Neural cell (in vitro differentiated cells): ENCODE measurements at regions not wholly inside any gene's neighbourhood (a gene's known extent, or its start where the extent isn't known, plus 50 kb on each side); places are given as distances from the start of the nearest gene placed in this dataset.
A peak's percentile ranks its signal among the peaks of the same experiment; 100 is the strongest.

Experiments
- H2AFZ ChIP-seq: fragments of 200-600, 300-800 bp; sonication (generic), shearing (Covaris generic); 2 replicates; pipeline ENCODE4 v1.6.0; 2014; ENCODE audit warnings: low read depth, mild to moderate bottlenecking, antibody characterized with exemption, low read length, moderate library complexity
- H3F3A ChIP-seq: fragments of 200-600 bp; shearing (Covaris generic); 2 replicates; pipeline ENCODE4 v1.6.1; 2016; ENCODE audit warnings: mild to moderate bottlenecking, moderate library complexity, mixed read lengths, antibody characterized with exemption, low read length; ENCODE audit not compliant: insufficient read depth, poor library complexity, severe bottlenecking
- H3K27ac ChIP-seq: fragments of 200-600, 300-800 bp; sonication (generic), shearing (Covaris generic); 2 replicates; pipeline ENCODE4 v1.5.1; 2014; ENCODE audit warnings: mild to moderate bottlenecking, low read length, moderate library complexity
- H3K27me3 ChIP-seq: fragments of 300-800, 200-600 bp; sonication (generic), shearing (Covaris generic); 2 replicates; pipeline ENCODE4 v1.6.0; 2014; ENCODE audit warnings: mild to moderate bottlenecking, low read depth, low read length, moderate library complexity; ENCODE audit not compliant: insufficient read depth
- H3K36me3 ChIP-seq: fragments of 300-800, 200-600 bp; sonication (generic), shearing (Covaris generic); 2 replicates; pipeline ENCODE4 v1.5.1; 2014; ENCODE audit warnings: mild to moderate bottlenecking, antibody characterized with exemption, low read length, moderate library complexity; ENCODE audit not compliant: insufficient read depth
- H3K4me2 ChIP-seq: fragments of 300-800, 200-600 bp; sonication (generic), shearing (Covaris generic); 2 replicates; pipeline ENCODE4 v1.6.0; 2014; ENCODE audit warnings: mild to moderate bottlenecking, low read length
- H3K4me3 ChIP-seq: fragments of 300-800, 200-600 bp; sonication (generic), shearing (Covaris generic); 2 replicates; pipeline ENCODE4 v1.5.1; 2014; ENCODE audit warnings: mild to moderate bottlenecking, low read length, moderate library complexity
- H3K79me2 ChIP-seq: fragments of 200-600 bp; shearing (Covaris generic); replicated peaks from 2 replicates; pipeline ENCODE4 v1.6.0; 2014; ENCODE audit warnings: mild to moderate bottlenecking, low read length, moderate library complexity; ENCODE audit not compliant: insufficient read depth
- H3K9ac ChIP-seq: fragments of 300-800, 200-600 bp; sonication (generic), shearing (Covaris generic); 2 replicates; pipeline ENCODE4 v1.6.1; 2016; ENCODE audit warnings: mild to moderate bottlenecking, low read length, mixed read lengths
- H3K9me2 ChIP-seq: fragments of 200-600 bp; shearing (Covaris generic); 2 replicates; pipeline ENCODE4 v1.6.1; 2016; ENCODE audit warnings: mild to moderate bottlenecking, low read length, mixed read lengths; ENCODE audit not compliant: insufficient read depth
- H3K9me3 ChIP-seq: fragments of 200-600, 300-800 bp; sonication (generic), shearing (Covaris generic); 2 replicates; pipeline ENCODE4 v1.6.1; 2016; ENCODE audit warnings: mild to moderate bottlenecking, mixed run types, low read length, moderate library complexity, mixed read lengths
- H4K20me1 ChIP-seq: fragments of 200-600 bp; shearing (Covaris generic); 2 replicates; pipeline ENCODE4 v1.6.1; 2016; ENCODE audit warnings: mild to moderate bottlenecking, mixed run types; ENCODE audit not compliant: insufficient read depth
- EP300 ChIP-seq: fragments of 450-650 bp; conservative IDR thresholded peaks from 2 replicates; pipeline ENCODE4 v1.6.1; 2014; ENCODE audit warnings: antibody characterized with exemption, mild to moderate bottlenecking, moderate library complexity; ENCODE audit not compliant: poor library complexity, severe bottlenecking
- EZH2 ChIP-seq: fragments of 200-600, 300-800 bp; shearing (Covaris generic), sonication (generic); IDR thresholded peaks from 2 replicates; pipeline ENCODE4 v1.6.1; 2014; ENCODE audit warnings: antibody characterized with exemption, low read length, borderline replicate concordance, mild to moderate bottlenecking; ENCODE audit not compliant: insufficient read depth, poor library complexity, severe bottlenecking
- MXI1 ChIP-seq: fragments of 450-650 bp; conservative IDR thresholded peaks from 2 replicates; pipeline ENCODE4 v1.6.1; 2014; ENCODE audit warnings: antibody characterized with exemption, mild to moderate bottlenecking; ENCODE audit not compliant: poor library complexity, severe bottlenecking
- POLR2AphosphoS5 ChIP-seq: IDR thresholded peaks from 2 replicates; pipeline ENCODE4 v1.6.1; 2012
- RAD21 ChIP-seq: fragments of 450-650 bp; conservative IDR thresholded peaks from 2 replicates; pipeline ENCODE4 v1.6.1; 2014; ENCODE audit warnings: antibody characterized with exemption, mild to moderate bottlenecking, moderate library complexity
- SMC3 ChIP-seq: fragments of 450-650 bp; conservative IDR thresholded peaks from 2 replicates; pipeline ENCODE4 v1.6.1; 2014; ENCODE audit warnings: antibody characterized with exemption, mild to moderate bottlenecking, moderate library complexity; ENCODE audit not compliant: poor library complexity
- TAF1 ChIP-seq: IDR thresholded peaks from 2 replicates; pipeline ENCODE4 v1.6.1; 2012; ENCODE audit warnings: low read depth
- TF ChIP-seq, protein P1 (sequence below): IDR thresholded peaks from 2 replicates; pipeline ENCODE4 v1.6.1; 2012; ENCODE audit warnings: borderline replicate concordance
- TF ChIP-seq, protein P2 (sequence below): fragments of 450-650 bp; IDR thresholded peaks from 2 replicates; pipeline ENCODE4 v1.5.1; 2014; ENCODE audit warnings: antibody characterized with exemption, mild to moderate bottlenecking, moderate library complexity; ENCODE audit not compliant: poor library complexity, severe bottlenecking

DNA sequence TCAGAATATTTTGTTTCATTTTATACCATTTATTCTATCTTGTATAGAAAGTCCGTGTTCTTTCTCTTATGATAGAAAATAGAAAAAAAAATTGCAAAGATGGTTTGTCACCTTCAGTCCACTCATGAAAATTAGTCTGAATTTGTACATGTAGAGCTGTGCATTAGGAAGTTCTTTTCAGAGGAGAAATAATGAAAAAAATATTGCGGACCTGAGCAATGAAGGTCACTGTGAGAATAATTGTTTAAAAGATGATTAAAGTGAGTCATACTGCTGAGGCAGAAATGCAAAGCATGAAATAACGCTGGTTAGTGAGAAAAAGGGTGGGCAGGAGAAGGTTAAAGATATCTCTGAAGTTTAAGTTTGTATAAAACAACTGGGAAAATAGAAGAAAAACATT is 431.1 kb downstream of the TMX3 start:
- TF ChIP-seq RAD21 = no peak
- no peak for TF ChIP-seq EZH2
- TF ChIP-seq SMC3 = no peak
- TF ChIP-seq, protein P1, sequence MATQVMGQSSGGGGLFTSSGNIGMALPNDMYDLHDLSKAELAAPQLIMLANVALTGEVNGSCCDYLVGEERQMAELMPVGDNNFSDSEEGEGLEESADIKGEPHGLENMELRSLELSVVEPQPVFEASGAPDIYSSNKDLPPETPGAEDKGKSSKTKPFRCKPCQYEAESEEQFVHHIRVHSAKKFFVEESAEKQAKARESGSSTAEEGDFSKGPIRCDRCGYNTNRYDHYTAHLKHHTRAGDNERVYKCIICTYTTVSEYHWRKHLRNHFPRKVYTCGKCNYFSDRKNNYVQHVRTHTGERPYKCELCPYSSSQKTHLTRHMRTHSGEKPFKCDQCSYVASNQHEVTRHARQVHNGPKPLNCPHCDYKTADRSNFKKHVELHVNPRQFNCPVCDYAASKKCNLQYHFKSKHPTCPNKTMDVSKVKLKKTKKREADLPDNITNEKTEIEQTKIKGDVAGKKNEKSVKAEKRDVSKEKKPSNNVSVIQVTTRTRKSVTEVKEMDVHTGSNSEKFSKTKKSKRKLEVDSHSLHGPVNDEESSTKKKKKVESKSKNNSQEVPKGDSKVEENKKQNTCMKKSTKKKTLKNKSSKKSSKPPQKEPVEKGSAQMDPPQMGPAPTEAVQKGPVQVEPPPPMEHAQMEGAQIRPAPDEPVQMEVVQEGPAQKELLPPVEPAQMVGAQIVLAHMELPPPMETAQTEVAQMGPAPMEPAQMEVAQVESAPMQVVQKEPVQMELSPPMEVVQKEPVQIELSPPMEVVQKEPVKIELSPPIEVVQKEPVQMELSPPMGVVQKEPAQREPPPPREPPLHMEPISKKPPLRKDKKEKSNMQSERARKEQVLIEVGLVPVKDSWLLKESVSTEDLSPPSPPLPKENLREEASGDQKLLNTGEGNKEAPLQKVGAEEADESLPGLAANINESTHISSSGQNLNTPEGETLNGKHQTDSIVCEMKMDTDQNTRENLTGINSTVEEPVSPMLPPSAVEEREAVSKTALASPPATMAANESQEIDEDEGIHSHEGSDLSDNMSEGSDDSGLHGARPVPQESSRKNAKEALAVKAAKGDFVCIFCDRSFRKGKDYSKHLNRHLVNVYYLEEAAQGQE = no peak
- no peak for TF ChIP-seq POLR2AphosphoS5
- no peak for TF ChIP-seq EP300
- no peak for TF ChIP-seq MXI1
- TF ChIP-seq, protein P2, sequence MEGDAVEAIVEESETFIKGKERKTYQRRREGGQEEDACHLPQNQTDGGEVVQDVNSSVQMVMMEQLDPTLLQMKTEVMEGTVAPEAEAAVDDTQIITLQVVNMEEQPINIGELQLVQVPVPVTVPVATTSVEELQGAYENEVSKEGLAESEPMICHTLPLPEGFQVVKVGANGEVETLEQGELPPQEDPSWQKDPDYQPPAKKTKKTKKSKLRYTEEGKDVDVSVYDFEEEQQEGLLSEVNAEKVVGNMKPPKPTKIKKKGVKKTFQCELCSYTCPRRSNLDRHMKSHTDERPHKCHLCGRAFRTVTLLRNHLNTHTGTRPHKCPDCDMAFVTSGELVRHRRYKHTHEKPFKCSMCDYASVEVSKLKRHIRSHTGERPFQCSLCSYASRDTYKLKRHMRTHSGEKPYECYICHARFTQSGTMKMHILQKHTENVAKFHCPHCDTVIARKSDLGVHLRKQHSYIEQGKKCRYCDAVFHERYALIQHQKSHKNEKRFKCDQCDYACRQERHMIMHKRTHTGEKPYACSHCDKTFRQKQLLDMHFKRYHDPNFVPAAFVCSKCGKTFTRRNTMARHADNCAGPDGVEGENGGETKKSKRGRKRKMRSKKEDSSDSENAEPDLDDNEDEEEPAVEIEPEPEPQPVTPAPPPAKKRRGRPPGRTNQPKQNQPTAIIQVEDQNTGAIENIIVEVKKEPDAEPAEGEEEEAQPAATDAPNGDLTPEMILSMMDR = no peak
- no peak for TF ChIP-seq TAF1

DNA sequence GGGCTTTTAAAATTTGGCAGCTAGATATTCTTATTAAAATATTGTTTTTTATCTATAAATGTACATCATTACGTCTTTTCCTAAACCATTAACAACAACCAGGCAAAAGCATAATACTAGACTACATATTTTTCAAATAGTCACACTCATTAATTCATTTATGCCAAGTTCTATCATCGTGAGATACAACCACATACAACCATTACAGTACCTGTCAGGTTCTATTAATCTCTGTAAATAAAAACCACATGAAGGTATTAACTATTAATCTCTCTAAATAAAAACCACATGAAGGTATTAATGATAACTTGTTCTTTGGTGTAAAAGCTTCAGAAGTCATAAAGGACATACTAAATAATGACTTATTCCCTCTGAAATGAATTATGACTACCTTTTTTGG is 432.7 kb downstream of the TMX3 start:
- Histone ChIP-seq H3K9ac (no peak overlapping the region), H4K20me1 (no peaks in the 10 kb centered on the region), H3K79me2 (no peaks in the 10 kb centered on the region), H3K4me2 (no peak overlapping the region), H3K36me3 (no peaks in the 10 kb centered on the region), H3K9me3 (no peaks in the 10 kb centered on the region), H3K27ac (no peak overlapping the region), H3K27me3 (no peaks in the 10 kb centered on the region), H3K4me3 (no peak overlapping the region), H2AFZ (no peak overlapping the region), H3K9me2 (no peaks in the 10 kb centered on the region), H3F3A (no peaks in the 10 kb centered on the region)
- TF ChIP-seq EZH2 (no peak), MXI1 (no peak), TAF1 (no peak)

More for the DNA sequence above, 431.1 kb downstream of the TMX3 start:
- no peak overlapping the region for H2AFZ ChIP-seq
- H4K20me1 ChIP-seq = no peaks in the 10 kb centered on the region
- H3K9me2 ChIP-seq = no peaks in the 10 kb centered on the region
- H3K36me3 ChIP-seq = no peaks in the 10 kb centered on the region
- peaks cover 3% of the 10 kb centered on the region for H3F3A ChIP-seq
- H3K79me2 ChIP-seq = no peaks in the 10 kb centered on the region
- peak overlapping the region; percentile 39 for H3K27ac ChIP-seq
- no peak overlapping the region for H3K4me2 ChIP-seq
- H3K9ac ChIP-seq = no peak overlapping the region
- no peak overlapping the region for H3K4me3 ChIP-seq
- no peaks in the 10 kb centered on the region for H3K9me3 ChIP-seq
- H3K27me3 ChIP-seq = no peaks in the 10 kb centered on the region

DNA sequence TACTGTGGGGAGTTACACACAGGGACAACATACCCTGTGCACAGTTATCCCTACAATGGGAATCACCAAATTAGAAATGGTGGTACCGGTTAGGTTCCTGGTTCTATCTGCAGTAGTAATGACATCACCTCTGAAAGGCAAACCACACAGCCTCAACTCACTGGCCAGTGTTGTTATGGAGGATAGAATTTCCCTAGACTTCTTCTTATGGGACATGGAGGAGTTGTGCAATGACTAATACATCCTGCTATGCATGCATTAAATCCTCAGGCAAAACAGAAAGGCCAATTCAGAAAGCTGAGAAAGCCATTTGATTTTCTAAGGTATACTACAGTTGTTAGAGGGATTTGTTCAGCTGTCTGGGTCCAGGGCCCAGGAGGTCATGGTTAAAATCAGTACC is 439.3 kb downstream of the TMX3 start:
- no peak overlapping the region for H3K4me2 ChIP-seq
- no peak overlapping the region for H3K27ac ChIP-seq
- H3K4me3 ChIP-seq = no peak overlapping the region
- no peaks in the 10 kb centered on the region for H3K36me3 ChIP-seq
- H4K20me1 ChIP-seq = no peaks in the 10 kb centered on the region
- no peaks in the 10 kb centered on the region for H3K9me3 ChIP-seq
- TF ChIP-seq POLR2AphosphoS5 (no peak), EZH2 (no peak)
- TF ChIP-seq, protein P1 = no peak
- no peaks in the 10 kb centered on the region for H3K9me2 ChIP-seq
- no peaks in the 10 kb centered on the region for H3K79me2 ChIP-seq
- no peak overlapping the region for H3K9ac ChIP-seq
- H3K27me3 ChIP-seq = no peaks in the 10 kb centered on the region
- peaks cover 4% of the 10 kb centered on the region for H3F3A ChIP-seq
- H2AFZ ChIP-seq = no peak overlapping the region
